ENCODE measurements at regions not wholly inside any gene's neighbourhood (a gene's known extent, or its start where the extent isn't known, plus 50 kb on each side); places are given as distances from the start of the nearest gene placed in this dataset.

DNA sequence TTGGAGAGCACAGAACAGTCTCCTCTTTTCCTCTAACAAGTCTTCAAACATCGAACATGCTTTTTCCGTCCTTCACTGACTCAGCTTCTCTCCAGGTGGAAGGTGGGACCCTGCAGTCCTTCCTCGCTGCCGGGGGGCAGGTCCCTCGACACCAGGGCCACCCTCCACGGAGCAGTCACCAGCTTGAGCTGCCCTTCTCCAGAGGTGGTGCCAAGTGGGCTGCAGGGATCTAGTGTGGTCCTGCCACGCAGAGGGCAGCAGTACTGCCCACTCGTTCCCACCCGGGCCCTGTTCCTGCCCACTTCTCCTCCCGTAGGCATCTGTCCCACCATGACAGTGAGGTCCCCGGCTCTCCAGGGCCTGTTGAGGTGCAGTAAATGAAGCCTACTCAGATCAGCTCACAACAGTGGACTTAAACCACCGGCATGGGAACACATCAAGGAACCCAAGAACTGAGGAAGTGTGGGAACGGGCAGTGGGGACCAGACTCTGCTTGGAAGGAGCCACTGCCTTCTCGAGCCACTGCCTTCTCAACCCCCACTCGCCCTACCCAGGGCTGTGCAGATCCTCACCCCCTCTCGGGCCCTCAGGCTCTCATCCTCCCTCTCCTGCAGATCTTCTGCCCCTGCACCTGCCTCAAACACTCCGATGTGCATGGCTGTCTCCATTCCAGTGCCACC lies 153.9 kb downstream of the OAT start:
- DNase-seq (ENCODE audit: low spot score), result no peak
- in situ Hi-C loops (cut with MboI; ENCODE audit: low sequenced_read_pairs, unreplicated experiment), result no loop called here
- TF ChIP-seq, protein P1, sequence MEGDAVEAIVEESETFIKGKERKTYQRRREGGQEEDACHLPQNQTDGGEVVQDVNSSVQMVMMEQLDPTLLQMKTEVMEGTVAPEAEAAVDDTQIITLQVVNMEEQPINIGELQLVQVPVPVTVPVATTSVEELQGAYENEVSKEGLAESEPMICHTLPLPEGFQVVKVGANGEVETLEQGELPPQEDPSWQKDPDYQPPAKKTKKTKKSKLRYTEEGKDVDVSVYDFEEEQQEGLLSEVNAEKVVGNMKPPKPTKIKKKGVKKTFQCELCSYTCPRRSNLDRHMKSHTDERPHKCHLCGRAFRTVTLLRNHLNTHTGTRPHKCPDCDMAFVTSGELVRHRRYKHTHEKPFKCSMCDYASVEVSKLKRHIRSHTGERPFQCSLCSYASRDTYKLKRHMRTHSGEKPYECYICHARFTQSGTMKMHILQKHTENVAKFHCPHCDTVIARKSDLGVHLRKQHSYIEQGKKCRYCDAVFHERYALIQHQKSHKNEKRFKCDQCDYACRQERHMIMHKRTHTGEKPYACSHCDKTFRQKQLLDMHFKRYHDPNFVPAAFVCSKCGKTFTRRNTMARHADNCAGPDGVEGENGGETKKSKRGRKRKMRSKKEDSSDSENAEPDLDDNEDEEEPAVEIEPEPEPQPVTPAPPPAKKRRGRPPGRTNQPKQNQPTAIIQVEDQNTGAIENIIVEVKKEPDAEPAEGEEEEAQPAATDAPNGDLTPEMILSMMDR (IDR thresholded peaks at IDR 0.05; ENCODE audit: borderline replicate concordance, control extremely low read depth, extremely low read depth, insufficient read depth, missing control alignments), result no peak

DNA sequence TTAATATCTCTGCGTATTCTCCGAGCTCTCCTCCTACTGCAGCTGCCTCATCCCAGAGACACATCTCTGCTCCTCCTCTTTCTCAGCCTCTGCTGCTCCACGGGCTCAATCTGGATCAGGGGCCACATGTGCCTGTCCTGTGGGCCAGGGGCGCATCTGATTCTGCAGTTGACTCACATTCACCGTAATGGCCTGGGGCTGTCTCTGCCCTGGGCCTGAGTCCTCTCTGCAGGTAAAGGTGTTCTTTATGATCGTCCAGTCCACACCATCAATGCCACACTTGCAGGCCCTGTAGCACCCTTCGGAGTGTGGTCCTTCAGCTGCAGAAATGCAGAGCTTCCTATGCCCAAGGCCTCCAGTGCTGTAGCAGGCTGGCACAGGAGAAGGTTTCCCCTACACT lies 154.5 kb downstream of the OAT start:
- in situ Hi-C loops (cut with MboI; ENCODE audit: low sequenced_read_pairs, unreplicated experiment), result no loop called here
- TF ChIP-seq, protein P1 (IDR thresholded peaks at IDR 0.05; ENCODE audit: borderline replicate concordance, control extremely low read depth, extremely low read depth, insufficient read depth, missing control alignments), result no peak
- DNase-seq (ENCODE audit: low spot score), result no peak

DNA sequence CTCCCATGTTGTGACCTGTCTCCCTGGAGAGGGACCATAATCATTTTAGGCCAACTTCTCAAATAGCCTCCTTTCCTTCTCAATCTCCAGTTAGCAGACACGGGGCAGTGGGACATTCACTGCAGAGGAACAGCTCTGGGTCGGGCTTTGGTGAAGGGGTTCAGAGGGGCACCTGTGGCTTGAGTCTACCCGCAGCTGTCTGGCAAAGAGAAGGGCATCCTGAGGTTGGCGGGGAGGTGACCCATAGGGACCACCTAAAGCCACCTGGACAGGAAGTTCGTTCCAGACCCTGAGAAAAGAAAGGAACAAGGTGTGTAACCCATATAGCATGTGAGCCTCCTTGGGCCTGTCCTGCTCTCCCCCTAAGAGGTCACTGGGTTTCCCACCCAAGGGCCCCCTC lies 155.0 kb downstream of the OAT start:
- in situ Hi-C loops (cut with MboI; ENCODE audit: low sequenced_read_pairs, unreplicated experiment), result no loop called here
- DNase-seq (ENCODE audit: low spot score), result no peak
- TF ChIP-seq, protein P1 (IDR thresholded peaks at IDR 0.05; ENCODE audit: borderline replicate concordance, control extremely low read depth, extremely low read depth, insufficient read depth, missing control alignments), result no peak

DNA sequence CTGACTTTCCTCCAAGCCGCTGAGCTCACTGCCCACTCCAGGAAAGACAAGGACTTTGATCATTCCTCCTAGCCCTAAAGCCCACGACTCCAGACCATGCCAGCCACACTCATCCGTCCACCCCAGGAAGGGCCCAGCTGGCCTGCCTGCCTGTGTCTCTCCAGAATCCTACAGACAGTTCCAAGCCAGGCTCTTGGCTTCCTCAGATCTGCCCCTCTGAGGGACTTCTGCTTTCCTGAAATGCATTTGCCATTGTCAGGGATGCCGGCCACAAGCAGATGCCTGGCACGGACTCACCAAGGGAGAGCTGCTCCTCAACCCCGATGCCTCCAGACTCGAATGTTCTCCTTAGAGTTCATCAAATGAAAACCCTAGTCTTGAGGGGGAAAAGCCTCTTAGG lies 155.8 kb downstream of the OAT start:
- in situ Hi-C loops (cut with MboI; ENCODE audit: low sequenced_read_pairs, unreplicated experiment), result no loop called here
- TF ChIP-seq, protein P1 (IDR thresholded peaks at IDR 0.05; ENCODE audit: borderline replicate concordance, control extremely low read depth, extremely low read depth, insufficient read depth, missing control alignments), result no peak
- DNase-seq (ENCODE audit: low spot score), result no peak

DNA sequence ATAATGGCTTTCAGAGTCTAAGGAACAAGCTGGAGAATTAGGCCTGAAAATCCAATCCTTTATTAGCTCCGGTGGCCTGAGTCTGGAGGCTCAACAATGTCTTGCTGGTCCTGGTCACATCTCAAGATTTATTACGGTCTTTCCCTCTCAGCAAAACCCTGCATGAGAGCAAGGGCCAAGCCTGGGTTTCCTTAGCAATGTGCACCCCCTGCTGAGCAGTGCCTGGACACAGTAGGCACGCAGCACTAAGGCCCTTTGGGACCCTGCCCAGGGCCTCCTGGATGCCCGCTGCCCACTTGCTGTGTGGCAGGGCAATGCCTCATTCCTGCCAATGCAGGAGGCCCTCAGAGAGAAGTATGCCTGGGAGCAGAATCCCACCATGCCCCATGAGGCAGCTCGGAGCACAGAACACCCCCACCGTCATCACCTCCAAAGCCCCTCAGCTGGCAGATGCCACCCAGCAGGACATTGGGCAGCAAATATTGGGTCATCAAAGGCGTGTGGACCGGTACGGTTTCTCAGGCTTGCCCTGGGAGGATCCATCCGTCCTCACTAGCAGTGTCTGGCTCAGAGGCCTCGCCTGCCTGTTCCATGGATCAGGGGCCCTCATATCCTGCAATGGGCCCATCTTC lies 156.4 kb downstream of the OAT start:
- TF ChIP-seq, protein P1 (IDR thresholded peaks at IDR 0.05; ENCODE audit: borderline replicate concordance, control extremely low read depth, extremely low read depth, insufficient read depth, missing control alignments), result no peak
- DNase-seq (ENCODE audit: low spot score), result no peak
- in situ Hi-C loops (cut with MboI; ENCODE audit: low sequenced_read_pairs, unreplicated experiment), result no loop called here

DNA sequence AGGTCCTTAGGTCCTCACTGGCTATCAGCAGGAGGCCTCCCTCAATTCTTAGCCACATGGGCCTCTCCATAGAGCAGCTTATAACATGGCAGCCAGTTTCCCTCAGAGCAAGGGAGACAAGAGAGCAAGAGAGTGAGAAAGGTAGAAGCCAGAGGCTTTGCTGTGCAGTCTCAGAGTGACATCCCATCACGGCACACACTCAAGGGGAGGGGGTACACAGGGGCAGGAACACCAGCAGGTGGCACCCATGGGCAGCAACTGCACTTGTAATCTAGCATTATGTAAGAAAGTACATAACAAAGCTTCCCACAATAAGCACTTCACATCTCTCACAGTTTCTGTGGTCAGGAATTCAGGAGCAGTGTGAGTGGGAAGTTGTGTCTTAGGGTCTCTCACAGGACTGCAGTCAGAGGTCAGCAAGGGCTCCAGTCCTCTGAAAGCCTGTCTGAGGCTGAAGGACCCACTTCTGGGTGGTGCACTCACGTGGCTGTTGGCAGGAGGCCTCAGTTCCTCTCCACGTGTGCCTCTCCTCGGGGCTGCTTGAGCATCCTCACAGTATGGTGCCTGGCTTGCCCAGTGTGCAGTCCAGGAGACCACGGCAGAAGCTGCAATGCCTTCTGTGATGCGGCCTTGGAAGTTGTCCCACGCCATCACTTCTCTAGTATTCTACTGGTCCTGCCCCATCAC lies 159.4 kb downstream of the OAT start:
- in situ Hi-C loops (cut with MboI; ENCODE audit: low sequenced_read_pairs, unreplicated experiment), result no loop called here
- no peak for DNase-seq (ENCODE audit: low spot score)
- TF ChIP-seq, protein P1 (IDR thresholded peaks at IDR 0.05; ENCODE audit: borderline replicate concordance, control extremely low read depth, extremely low read depth, insufficient read depth, missing control alignments), result no peak

Measured in GM13976 (cell line).